ENCODE measurements at regions not wholly inside any gene's neighbourhood (a gene's known extent, or its start where the extent isn't known, plus 50 kb on each side); places are given as distances from the start of the nearest gene placed in this dataset.

DNA sequence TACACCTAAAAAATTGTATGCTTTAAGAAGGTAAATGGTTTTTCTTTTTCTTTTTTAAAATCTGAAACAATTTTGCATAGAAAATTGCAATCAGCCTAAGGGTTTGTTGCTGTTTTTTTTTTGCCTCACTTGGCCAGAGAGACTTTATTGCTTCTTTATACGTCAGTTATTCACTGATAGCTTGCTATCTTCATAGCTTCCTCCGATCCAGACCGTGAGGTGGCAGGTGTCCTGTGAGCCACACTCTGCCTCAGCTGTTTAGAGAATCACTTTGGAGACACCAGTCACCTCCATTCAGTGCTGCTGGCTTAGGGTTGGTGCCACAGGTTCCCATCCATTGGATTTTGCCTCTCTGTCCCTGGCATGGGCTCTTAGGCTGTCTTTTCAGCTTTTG is 68.0 kb downstream of the HHEX start:
- no peaks in the 10 kb centered on the region for H3K79me2 ChIP-seq (ENCODE audit: low read length)
- H3K4me1 ChIP-seq (ENCODE audit: low read length), result peaks cover 52% of the 10 kb centered on the region
- H3K9me2 ChIP-seq (replicated peaks; ENCODE audit: insufficient read depth, low read length), result no peaks in the 10 kb centered on the region
- H3K9ac ChIP-seq (ENCODE audit: low read length), result peak overlapping the region; percentile 37; the same call in 1 of the 2 replicates
- H4K20me1 ChIP-seq (ENCODE audit: insufficient read depth, low read length), result no peaks in the 10 kb centered on the region
- H3K9me3 ChIP-seq (replicated peaks; ENCODE audit: insufficient read depth, low read length), result no peaks in the 10 kb centered on the region
- H3K27ac ChIP-seq (ENCODE audit: low read length), result peak overlapping the region; percentile 85
- no peak overlapping the region for H2AFZ ChIP-seq (ENCODE audit: low read length)
- DNase-seq, result peak; percentile 35
- TF ChIP-seq EZH2 (optimal IDR thresholded peaks at IDR 0.05; ENCODE audit: low read depth, low read length), result no peak
- TF ChIP-seq, protein P1, sequence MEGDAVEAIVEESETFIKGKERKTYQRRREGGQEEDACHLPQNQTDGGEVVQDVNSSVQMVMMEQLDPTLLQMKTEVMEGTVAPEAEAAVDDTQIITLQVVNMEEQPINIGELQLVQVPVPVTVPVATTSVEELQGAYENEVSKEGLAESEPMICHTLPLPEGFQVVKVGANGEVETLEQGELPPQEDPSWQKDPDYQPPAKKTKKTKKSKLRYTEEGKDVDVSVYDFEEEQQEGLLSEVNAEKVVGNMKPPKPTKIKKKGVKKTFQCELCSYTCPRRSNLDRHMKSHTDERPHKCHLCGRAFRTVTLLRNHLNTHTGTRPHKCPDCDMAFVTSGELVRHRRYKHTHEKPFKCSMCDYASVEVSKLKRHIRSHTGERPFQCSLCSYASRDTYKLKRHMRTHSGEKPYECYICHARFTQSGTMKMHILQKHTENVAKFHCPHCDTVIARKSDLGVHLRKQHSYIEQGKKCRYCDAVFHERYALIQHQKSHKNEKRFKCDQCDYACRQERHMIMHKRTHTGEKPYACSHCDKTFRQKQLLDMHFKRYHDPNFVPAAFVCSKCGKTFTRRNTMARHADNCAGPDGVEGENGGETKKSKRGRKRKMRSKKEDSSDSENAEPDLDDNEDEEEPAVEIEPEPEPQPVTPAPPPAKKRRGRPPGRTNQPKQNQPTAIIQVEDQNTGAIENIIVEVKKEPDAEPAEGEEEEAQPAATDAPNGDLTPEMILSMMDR (IDR thresholded peaks at IDR 0.05; ENCODE audit: low read length), result 0 out of 2 replicates have a peak, but pooled peaks have one; percentile 7
- H3F3A ChIP-seq (ENCODE audit: insufficient read depth, low read length), result peaks cover 37% of the 10 kb centered on the region
- H3K27me3 ChIP-seq (replicated peaks; ENCODE audit: insufficient read depth, low read length), result no peaks in the 10 kb centered on the region
- H3K4me3 ChIP-seq (ENCODE audit: low read length), result peak overlapping the region; percentile 34; the same call in 1 of the 2 replicates
- no peaks in the 10 kb centered on the region for H3K36me3 ChIP-seq (replicated peaks; ENCODE audit: insufficient read depth, low read length)
- peak overlapping the region; percentile 76 for H3K4me2 ChIP-seq (ENCODE audit: low read depth, low read length)

DNA sequence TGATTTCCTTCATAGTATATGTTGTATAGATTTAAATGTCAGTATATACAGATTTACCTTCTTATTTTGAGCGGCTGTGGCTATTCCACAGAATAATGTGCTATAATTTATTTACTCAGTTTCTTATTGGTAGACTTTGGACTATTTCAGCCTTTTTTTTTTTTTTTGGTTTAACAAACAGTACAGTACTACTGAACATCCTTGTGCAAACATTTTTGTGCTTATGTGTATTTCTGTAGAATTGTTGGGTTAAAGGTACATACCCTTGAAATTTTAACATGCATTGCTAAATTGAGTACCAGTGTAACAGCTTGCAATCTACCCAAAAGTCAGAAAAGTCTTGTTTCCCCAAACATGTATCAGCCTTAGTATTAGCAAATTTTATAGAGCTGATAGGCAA is 68.8 kb downstream of the HHEX start:
- Histone ChIP-seq H3K4me2 (ENCODE audit: low read depth, low read length) (peak overlapping the region; percentile 76; the same call in 1 of the 2 replicates), H3K9me3 (replicated peaks; ENCODE audit: insufficient read depth, low read length) (no peaks in the 10 kb centered on the region), H4K20me1 (ENCODE audit: insufficient read depth, low read length) (no peaks in the 10 kb centered on the region), H3K9me2 (replicated peaks; ENCODE audit: insufficient read depth, low read length) (no peaks in the 10 kb centered on the region), H3K27me3 (replicated peaks; ENCODE audit: insufficient read depth, low read length) (no peaks in the 10 kb centered on the region), H3K9ac (ENCODE audit: low read length) (peak overlapping the region; percentile 37; the same call in 1 of the 2 replicates), H3K4me1 (ENCODE audit: low read length) (peaks cover 52% of the 10 kb centered on the region), H3K27ac (ENCODE audit: low read length) (no peak overlapping the region), H3K36me3 (replicated peaks; ENCODE audit: insufficient read depth, low read length) (no peaks in the 10 kb centered on the region), H3F3A (ENCODE audit: insufficient read depth, low read length) (peaks cover 37% of the 10 kb centered on the region), H2AFZ (ENCODE audit: low read length) (no peak overlapping the region), H3K79me2 (ENCODE audit: low read length) (no peaks in the 10 kb centered on the region), H3K4me3 (ENCODE audit: low read length) (no peak overlapping the region)
- TF ChIP-seq EZH2 (optimal IDR thresholded peaks at IDR 0.05; ENCODE audit: low read depth, low read length) (no peak), EZH2phosphoT487 (IDR thresholded peaks at IDR 0.05; ENCODE audit: low read length) (no peak)
- TF ChIP-seq, protein P1 (IDR thresholded peaks at IDR 0.05; ENCODE audit: low read length), result no peak
- DNase-seq, result no peak

DNA sequence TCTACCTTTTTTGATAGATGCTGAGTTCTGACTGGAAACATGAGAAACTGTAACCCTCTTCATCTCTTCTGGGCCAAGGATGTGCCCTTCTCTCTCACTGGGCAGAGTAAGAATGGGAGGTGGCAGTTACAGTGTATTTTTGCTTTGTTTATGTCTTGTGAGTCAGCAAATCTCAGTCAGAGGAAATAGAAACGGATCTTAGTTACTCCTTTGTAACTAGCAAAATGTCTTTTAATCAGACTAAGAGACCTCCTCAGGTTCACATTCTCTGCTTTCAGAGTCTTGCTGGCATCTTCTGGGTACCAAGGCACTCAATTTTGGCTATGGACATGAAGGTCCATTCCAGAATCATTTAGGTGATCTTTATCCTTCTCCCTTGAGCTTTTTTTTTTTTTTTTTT is 70.9 kb downstream of the HHEX start:
- no peaks in the 10 kb centered on the region for H3K79me2 ChIP-seq (ENCODE audit: low read length)
- DNase-seq, result peak; percentile 64
- H3K27ac ChIP-seq (ENCODE audit: low read length), result peak overlapping the region; percentile 19; the same call in 1 of the 2 replicates
- H2AFZ ChIP-seq (ENCODE audit: low read length), result 0 out of 2 replicates have a peak overlapping the region, but pooled peaks have one; percentile 23
- no peaks in the 10 kb centered on the region for H3K9me2 ChIP-seq (replicated peaks; ENCODE audit: insufficient read depth, low read length)
- H3K4me3 ChIP-seq (ENCODE audit: low read length), result no peak overlapping the region
- TF ChIP-seq EZH2 (optimal IDR thresholded peaks at IDR 0.05; ENCODE audit: low read depth, low read length) (no peak), EZH2phosphoT487 (IDR thresholded peaks at IDR 0.05; ENCODE audit: low read length) (no peak)
- TF ChIP-seq, protein P1 (IDR thresholded peaks at IDR 0.05; ENCODE audit: low read length), result no peak
- peaks cover 45% of the 10 kb centered on the region for H3K4me1 ChIP-seq (ENCODE audit: low read length)
- H3K9me3 ChIP-seq (replicated peaks; ENCODE audit: insufficient read depth, low read length), result no peaks in the 10 kb centered on the region
- H4K20me1 ChIP-seq (ENCODE audit: insufficient read depth, low read length), result no peaks in the 10 kb centered on the region
- H3K9ac ChIP-seq (ENCODE audit: low read length), result no peak overlapping the region
- H3K4me2 ChIP-seq (ENCODE audit: low read depth, low read length), result peak overlapping the region; percentile 47
- H3K27me3 ChIP-seq (replicated peaks; ENCODE audit: insufficient read depth, low read length), result no peaks in the 10 kb centered on the region
- H3K36me3 ChIP-seq (replicated peaks; ENCODE audit: insufficient read depth, low read length), result no peaks in the 10 kb centered on the region
- H3F3A ChIP-seq (ENCODE audit: insufficient read depth, low read length), result peaks cover 36% of the 10 kb centered on the region

Measured in MM.1S (cell line).